ENCODE measurements at regions not wholly inside any gene's neighbourhood (a gene's known extent, or its start where the extent isn't known, plus 50 kb on each side); places are given as distances from the start of the nearest gene placed in this dataset.

DNA sequence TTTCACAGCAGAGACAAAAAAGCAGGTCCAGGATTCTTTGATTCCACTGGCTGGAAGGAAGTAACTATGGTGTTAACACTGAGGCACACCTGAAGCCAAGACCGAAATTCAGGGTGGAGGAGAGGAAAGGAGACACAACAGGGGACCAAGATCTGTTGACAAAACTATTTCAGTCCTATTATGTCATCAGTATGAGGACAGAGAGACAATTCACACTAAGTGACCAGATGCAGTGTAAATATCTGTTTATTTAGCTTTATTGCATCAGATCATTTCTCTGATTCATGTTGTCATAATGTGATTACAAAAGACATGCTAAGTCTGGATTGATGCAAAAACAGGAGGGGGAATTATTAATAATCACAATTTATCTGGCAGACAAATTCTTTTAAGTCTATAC, 118.8 kb downstream of the SIPA1L2 start:
- DNase-seq (ENCODE audit: low read depth): no peak
- H3K4me3 ChIP-seq (ENCODE audit: low read length): no peak overlapping the region
- TF ChIP-seq CTCF (conservative IDR thresholded peaks at IDR 0.05; ENCODE audit: low read depth, low read length): no peak

GRCh38 chr1:232510367-232511110, 119.4 kb downstream of the SIPA1L2 start:
- TF ChIP-seq CTCF (conservative IDR thresholded peaks at IDR 0.05; ENCODE audit: low read depth, low read length): no peak
- H3K4me3 ChIP-seq (ENCODE audit: low read length): no peak overlapping the region
- no peak for DNase-seq (ENCODE audit: low read depth)

GRCh38 chr1:232509570-232509969, 120.4 kb downstream of the SIPA1L2 start:
- H3K4me3 ChIP-seq (ENCODE audit: low read length): no peak overlapping the region
- TF ChIP-seq CTCF (conservative IDR thresholded peaks at IDR 0.05; ENCODE audit: low read depth, low read length): no peak
- DNase-seq (ENCODE audit: low read depth): no peak

- no peak overlapping the region for H3K4me3 ChIP-seq (ENCODE audit: low read length)
- TF ChIP-seq CTCF (conservative IDR thresholded peaks at IDR 0.05; ENCODE audit: low read depth, low read length): peak; percentile 28
- no peak for DNase-seq (ENCODE audit: low read depth)
Measured at GRCh38 chr1:232508130-232508701, 121.7 kb downstream of the SIPA1L2 start.

- no peak for DNase-seq (ENCODE audit: low read depth)
- no peak overlapping the region for H3K4me3 ChIP-seq (ENCODE audit: low read length)
- TF ChIP-seq CTCF (conservative IDR thresholded peaks at IDR 0.05; ENCODE audit: low read depth, low read length): no peak
Measured at GRCh38 chr1:232507571-232507970, 122.4 kb downstream of the SIPA1L2 start.

DNA sequence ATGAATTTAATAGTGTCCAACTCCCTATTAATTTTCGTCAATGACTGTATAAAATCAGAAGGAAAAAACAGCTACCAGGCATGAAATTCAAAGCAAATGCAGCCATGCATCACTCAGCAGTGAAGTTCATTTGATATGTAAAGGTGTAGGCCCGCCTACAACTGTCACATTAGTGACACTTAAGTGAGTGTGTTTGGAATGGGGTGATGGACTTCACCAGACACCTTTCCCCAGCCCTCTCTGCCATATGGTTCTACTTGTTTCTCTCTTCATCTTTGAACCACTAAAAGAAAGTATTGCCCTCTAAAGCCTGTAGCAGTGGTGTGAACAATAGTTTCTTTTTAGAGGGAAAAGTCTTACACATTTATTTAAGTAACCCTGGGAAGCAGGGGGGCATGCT, 124.0 kb downstream of the SIPA1L2 start:
- no peak for DNase-seq (ENCODE audit: low read depth)
- no peak overlapping the region for H3K4me3 ChIP-seq (ENCODE audit: low read length)
- no peak for TF ChIP-seq CTCF (conservative IDR thresholded peaks at IDR 0.05; ENCODE audit: low read depth, low read length)

DNA sequence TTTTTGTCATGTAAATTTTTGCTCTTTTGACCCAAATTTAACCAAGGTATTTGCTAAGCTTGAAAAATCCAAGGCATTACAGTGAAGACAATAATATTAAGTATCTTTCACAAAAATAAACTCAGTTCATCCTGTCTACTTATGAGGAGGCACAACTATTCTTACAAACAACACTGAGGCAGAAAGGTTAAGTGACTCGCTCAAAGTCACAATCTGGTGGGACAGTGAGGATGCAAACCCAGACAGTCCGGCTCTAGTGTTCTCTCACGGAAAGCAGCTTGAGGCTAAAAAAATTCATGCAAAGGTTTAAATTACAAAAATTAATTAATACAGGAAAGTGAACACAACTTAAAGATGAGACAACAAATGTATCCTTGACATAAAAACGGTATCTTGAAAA, 125.3 kb downstream of the SIPA1L2 start:
- TF ChIP-seq CTCF (conservative IDR thresholded peaks at IDR 0.05; ENCODE audit: low read depth, low read length): no peak
- DNase-seq (ENCODE audit: low read depth): no peak
- no peak overlapping the region for H3K4me3 ChIP-seq (ENCODE audit: low read length)

Measured in retinal pigment epithelial cell (primary cell).